ENCODE measurements at regions not wholly inside any gene's neighbourhood (a gene's known extent, or its start where the extent isn't known, plus 50 kb on each side); places are given as distances from the start of the nearest gene placed in this dataset.

DNA sequence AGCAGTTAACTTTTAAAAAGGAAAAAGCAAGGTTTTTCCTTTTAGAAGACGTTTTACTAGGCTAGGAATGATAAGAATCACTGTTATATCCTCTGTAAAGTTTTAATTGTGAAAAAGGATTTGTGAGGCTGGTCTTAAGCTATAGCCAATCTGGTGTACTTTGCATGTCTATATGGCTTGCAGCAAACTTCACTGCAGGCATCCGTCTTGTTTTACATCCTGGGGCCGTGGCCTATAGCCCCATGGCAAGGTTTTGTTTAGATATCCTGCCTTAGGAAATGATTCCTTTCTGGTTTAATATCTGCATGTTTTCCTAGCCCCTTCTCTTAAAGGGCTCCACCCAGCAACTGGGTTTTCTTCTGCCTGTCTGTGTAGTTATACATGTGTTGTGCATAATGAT, 272.8 kb downstream of the ICE1 start:
- Mint-ChIP-seq H3K9me3 (no peaks in the 10 kb centered on the region), H3K27ac (no peak overlapping the region), H3K4me1 (ENCODE audit: unreplicated experiment) (no peaks in the 10 kb centered on the region), H3K27me3 (peaks cover 6% of the 10 kb centered on the region), H3K4me3 (no peak overlapping the region), H3K36me3 (no peaks in the 10 kb centered on the region)
- no peak for DNase-seq (ENCODE audit: extremely low spot score, unreplicated experiment)
- TF ChIP-seq, protein P1, sequence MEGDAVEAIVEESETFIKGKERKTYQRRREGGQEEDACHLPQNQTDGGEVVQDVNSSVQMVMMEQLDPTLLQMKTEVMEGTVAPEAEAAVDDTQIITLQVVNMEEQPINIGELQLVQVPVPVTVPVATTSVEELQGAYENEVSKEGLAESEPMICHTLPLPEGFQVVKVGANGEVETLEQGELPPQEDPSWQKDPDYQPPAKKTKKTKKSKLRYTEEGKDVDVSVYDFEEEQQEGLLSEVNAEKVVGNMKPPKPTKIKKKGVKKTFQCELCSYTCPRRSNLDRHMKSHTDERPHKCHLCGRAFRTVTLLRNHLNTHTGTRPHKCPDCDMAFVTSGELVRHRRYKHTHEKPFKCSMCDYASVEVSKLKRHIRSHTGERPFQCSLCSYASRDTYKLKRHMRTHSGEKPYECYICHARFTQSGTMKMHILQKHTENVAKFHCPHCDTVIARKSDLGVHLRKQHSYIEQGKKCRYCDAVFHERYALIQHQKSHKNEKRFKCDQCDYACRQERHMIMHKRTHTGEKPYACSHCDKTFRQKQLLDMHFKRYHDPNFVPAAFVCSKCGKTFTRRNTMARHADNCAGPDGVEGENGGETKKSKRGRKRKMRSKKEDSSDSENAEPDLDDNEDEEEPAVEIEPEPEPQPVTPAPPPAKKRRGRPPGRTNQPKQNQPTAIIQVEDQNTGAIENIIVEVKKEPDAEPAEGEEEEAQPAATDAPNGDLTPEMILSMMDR (conservative IDR thresholded peaks at IDR 0.05): no peak

DNA sequence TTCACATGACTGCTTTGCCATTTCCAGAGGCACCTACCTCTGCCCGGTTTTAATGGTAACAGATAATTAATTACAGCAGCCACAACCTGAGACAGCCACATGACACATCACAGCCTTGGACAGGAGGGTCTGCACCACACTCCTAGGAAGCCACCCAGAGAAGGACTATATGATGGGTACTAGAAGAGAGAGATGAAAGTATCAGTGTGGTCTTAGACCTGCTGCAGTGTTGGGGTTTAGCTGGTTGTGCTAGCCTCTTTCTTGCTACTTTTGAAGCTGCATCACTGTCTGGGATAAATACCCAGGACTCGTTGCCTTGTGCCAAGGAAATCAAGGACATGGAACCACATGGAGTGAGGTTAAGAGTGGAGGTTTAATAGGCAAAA, 266.4 kb downstream of the ICE1 start:
- Mint-ChIP-seq H3K4me3 (no peak overlapping the region), H3K36me3 (no peaks in the 10 kb centered on the region)

DNA sequence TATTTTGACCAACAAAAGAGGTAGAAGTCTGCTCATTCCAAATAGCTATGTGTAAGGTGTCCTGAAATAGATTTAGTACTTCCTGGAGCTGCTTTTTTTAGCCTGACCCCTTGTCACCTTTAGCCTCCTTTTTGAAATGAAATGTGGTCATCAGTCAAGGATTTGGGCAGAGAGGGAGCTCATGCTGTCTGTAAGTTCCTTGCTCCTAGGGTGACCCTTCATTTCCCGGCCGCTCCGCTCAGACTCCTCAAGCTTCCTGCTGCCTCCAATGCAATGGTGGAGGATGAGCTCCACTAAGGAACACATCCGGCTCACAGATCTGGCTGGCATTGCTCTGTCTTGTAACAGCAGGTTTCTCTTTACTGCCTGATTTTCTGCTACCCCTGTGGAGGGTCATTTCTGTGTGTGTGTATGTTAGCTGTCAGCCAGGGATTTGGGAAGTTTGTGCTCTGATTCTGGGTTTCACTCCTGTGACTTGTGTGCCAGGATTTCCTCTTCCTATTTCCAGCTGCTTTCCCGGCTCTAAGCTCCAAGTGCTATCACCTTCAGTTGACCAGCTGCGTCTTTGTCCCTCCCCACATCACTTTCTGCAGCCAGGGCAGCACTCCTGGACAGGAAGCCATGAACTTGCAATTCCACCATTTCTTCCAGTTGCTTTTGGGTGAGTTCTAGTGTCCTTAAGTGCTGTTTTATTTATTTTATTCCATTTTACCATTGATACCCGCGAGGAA, 265.9 kb downstream of the ICE1 start:
- H3K9me3 Mint-ChIP-seq: no peaks in the 10 kb centered on the region
- no peak overlapping the region for H3K27ac Mint-ChIP-seq
- H3K27me3 Mint-ChIP-seq: peaks cover 32% of the 10 kb centered on the region
- TF ChIP-seq, protein P1 (conservative IDR thresholded peaks at IDR 0.05): no peak
- no peak overlapping the region for H3K4me3 Mint-ChIP-seq
- H3K4me1 Mint-ChIP-seq (ENCODE audit: unreplicated experiment): no peaks in the 10 kb centered on the region
- DNase-seq (ENCODE audit: extremely low spot score, unreplicated experiment): no peak
- no peaks in the 10 kb centered on the region for H3K36me3 Mint-ChIP-seq

More for the DNA sequence above, 266.4 kb downstream of the ICE1 start:
- DNase-seq (ENCODE audit: extremely low spot score, unreplicated experiment): no peak
- Mint-ChIP-seq H3K4me1 (ENCODE audit: unreplicated experiment) (no peaks in the 10 kb centered on the region), H3K27me3 (peaks cover 32% of the 10 kb centered on the region), H3K27ac (no peak overlapping the region), H3K9me3 (no peaks in the 10 kb centered on the region)
- TF ChIP-seq, protein P1 (conservative IDR thresholded peaks at IDR 0.05): no peak

DNA sequence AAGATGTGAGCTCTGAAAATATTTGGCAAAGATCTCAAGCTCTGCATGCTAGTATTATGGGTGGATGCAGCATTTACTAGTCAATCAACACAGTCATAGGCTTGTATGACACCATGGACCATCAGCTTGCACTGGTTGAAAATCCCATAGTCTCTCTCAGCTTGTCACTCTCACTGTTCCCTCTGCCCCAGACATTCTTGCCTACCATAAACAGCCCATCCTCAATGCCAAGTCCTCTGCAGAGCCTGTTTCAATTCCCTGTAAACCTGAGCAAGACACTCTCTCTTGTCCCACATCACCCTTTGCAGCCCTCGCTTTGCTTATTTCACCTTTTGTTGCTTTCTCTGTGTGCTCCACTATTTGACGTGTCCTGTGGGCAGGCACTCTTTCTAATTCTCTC, 264.6 kb downstream of the ICE1 start:
- Mint-ChIP-seq H3K27me3 (peaks cover 32% of the 10 kb centered on the region), H3K9me3 (peaks cover 5% of the 10 kb centered on the region), H3K4me1 (ENCODE audit: unreplicated experiment) (no peaks in the 10 kb centered on the region), H3K4me3 (no peak overlapping the region), H3K27ac (no peak overlapping the region), H3K36me3 (peaks cover 3% of the 10 kb centered on the region)
- DNase-seq (ENCODE audit: extremely low spot score, unreplicated experiment): no peak
- TF ChIP-seq, protein P1 (conservative IDR thresholded peaks at IDR 0.05): no peak

DNA sequence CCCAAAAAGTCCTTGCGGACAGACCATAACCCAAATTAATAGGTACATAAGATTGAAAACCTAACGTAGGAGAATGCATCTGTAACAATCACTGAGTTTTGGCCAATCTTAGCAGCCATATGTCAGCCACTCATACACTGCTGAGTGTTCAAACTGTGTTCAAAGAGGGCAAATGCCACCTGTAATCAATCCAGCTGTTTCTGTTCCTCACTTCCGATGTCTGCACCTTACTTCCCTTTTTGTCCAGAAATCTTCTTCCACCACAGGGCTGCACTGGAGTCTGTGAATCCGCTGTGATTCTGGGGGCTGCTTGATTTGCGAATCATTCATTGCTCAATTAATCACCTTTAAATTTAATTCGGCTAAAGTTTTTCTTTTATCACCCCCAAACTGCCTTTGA, 263.9 kb downstream of the ICE1 start:
- TF ChIP-seq, protein P1 (conservative IDR thresholded peaks at IDR 0.05): no peak
- Mint-ChIP-seq H3K36me3 (peaks cover 3% of the 10 kb centered on the region), H3K9me3 (peaks cover 5% of the 10 kb centered on the region), H3K27me3 (peaks cover 29% of the 10 kb centered on the region), H3K4me1 (ENCODE audit: unreplicated experiment) (no peaks in the 10 kb centered on the region), H3K4me3 (no peak overlapping the region), H3K27ac (no peak overlapping the region)
- DNase-seq (ENCODE audit: extremely low spot score, unreplicated experiment): no peak
